Stimulated activated CD8-positive, alpha-beta memory T cell treated with anti-CD3 and anti-CD28 coated beads, Interleukin-15, amount 100 ng/mL, for 24 hours (primary cell): ENCODE measurements at regions not wholly inside any gene's neighbourhood (a gene's known extent, or its start where the extent isn't known, plus 50 kb on each side); places are given as distances from the start of the nearest gene placed in this dataset.
"Not testable (repeated sequence)": the region's sequence is repeated elsewhere in the genome, so short reads cannot be mapped to it uniquely, and the experiment has no call there.

ENCODE experiments used
- DNase-seq: peaks from one replicate; pipeline ENCODE4 v3.0.0-alpha.2; 2020; ENCODE audit warnings: low read depth

- no peak for DNase-seq
Measured at GRCh38 chr2:2896011-2896410, 481.6 kb downstream of the EIPR1 start.

- not testable (repeated sequence) for DNase-seq
Measured at GRCh38 chr2:2894011-2894410, 483.6 kb downstream of the EIPR1 start.

GRCh38 chr2:2892892-2893291, 484.7 kb downstream of the EIPR1 start:
- DNase-seq, result no peak

- no peak for DNase-seq
Measured at GRCh38 chr2:2892378-2892777, 485.2 kb downstream of the EIPR1 start.

DNA sequence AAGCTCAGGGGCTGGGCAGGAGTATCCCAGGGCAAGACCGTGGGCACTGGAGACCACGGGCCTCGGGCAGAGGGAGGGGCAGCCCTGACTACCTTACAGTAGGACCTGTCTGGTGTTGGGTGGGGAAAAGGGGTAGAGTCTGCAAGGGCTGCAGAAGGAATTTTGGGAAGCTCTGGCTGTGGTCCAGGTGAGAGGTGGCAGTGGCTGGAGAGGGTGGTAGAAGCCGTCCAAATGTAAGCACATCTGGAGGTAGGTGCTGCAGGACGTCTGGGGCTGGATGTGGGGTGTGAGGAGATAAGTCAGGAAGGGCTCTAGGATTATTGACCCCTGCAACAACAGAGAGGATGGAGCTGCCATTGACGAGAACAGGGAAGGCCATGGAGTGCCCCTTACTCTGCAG, 486.7 kb downstream of the EIPR1 start:
- DNase-seq, result no peak

DNA sequence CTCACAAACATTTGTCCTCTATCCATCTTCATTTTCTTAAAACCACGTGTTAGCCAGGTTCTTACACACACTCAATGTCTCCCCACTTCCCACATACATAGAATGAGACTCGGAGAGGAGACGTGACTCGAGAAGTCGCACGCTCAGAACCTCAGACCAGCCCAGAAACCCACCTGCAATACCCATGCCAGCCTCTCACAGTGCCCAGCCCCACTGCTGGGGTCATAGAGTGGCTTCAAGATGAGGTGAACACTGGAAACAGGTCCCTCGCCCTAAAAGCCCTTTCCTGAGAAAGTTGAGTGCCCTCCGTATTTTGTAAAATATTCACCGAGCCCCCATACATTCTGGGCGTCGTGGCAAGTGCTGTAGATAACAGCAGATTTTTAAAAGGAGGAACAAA, 487.4 kb downstream of the EIPR1 start:
- no peak for DNase-seq

- no peak for DNase-seq
Measured at GRCh38 chr2:2889646-2890045, 488.0 kb downstream of the EIPR1 start.

GRCh38 chr2:2889141-2889540, 488.5 kb downstream of the EIPR1 start:
- no peak for DNase-seq

DNA sequence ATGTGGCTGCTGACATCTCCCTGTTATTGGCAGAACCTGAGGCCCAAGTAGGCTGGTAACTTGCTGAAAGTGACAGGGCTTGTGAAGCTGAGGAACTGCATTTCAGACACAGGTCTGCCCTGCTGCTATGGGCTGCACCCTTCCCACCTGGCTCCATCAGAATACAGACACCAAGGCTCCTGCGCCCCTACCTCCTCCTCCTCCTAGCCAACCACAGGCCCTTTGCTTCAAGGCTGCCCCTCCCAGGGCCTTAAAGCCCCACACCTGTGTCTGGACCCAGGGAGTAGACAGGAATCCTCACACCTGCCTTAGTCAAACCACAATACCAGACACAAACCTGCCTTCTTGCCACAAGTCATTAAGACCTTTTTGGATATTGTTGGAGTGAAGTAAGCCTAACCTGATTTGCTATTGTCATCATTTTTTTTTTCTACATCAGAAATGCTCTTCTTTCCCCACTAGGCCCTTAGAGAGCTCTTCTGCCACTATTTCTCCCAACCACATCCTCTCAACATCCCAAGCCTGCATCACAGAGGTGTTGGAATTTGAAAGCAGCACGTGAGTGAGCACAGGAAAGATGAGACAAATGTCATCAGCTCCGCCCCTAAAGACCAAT, 489.7 kb downstream of the EIPR1 start:
- no peak for DNase-seq

GRCh38 chr2:2886922-2887321, 490.7 kb downstream of the EIPR1 start:
- DNase-seq, result no peak

GRCh38 chr2:2881499-2881898, 496.1 kb downstream of the EIPR1 start:
- no peak for DNase-seq

DNA sequence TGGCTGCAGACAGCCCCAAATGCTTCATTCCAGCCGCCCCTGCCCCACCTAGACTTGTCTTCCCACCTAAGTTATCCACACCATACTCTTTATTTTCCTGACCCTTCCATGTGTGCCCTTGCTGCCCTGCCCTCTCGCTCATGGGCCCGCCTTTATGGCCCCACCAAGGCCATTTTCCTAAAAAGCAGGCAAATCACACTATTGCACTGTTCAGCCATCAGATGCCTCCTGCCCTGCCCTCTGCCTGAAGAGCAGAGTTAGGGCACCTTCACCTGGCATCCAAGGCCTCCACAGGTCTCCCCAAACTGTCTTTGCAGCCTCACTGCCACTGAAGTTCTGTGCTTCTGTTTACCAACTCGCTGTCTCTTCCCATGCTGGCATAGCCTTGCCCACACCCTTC, 496.7 kb downstream of the EIPR1 start:
- no peak for DNase-seq

- no peak for DNase-seq
Measured at GRCh38 chr2:2879781-2880180, 497.8 kb downstream of the EIPR1 start.

DNA sequence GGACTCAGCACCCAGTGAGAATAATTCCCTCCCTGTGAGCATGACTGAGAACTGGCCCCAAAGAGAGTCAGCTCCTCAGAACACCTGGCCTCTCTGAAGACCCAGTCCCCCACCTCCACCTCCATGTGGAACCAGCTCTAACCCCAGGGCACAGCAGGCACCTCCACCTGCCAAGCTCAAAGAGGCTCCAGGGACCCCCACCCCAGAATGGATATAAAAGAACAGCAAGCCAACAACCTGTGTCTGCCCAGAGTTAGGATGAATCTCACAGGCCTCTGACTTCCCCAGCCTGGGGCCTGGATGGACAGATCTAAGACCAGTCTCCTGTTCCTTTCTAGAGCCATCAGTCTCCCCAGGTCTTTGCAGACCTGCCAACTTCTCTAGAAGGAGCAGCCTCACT, 498.5 kb downstream of the EIPR1 start:
- no peak for DNase-seq

GRCh38 chr2:2877427-2877826, 500.2 kb downstream of the EIPR1 start:
- no peak for DNase-seq

DNA sequence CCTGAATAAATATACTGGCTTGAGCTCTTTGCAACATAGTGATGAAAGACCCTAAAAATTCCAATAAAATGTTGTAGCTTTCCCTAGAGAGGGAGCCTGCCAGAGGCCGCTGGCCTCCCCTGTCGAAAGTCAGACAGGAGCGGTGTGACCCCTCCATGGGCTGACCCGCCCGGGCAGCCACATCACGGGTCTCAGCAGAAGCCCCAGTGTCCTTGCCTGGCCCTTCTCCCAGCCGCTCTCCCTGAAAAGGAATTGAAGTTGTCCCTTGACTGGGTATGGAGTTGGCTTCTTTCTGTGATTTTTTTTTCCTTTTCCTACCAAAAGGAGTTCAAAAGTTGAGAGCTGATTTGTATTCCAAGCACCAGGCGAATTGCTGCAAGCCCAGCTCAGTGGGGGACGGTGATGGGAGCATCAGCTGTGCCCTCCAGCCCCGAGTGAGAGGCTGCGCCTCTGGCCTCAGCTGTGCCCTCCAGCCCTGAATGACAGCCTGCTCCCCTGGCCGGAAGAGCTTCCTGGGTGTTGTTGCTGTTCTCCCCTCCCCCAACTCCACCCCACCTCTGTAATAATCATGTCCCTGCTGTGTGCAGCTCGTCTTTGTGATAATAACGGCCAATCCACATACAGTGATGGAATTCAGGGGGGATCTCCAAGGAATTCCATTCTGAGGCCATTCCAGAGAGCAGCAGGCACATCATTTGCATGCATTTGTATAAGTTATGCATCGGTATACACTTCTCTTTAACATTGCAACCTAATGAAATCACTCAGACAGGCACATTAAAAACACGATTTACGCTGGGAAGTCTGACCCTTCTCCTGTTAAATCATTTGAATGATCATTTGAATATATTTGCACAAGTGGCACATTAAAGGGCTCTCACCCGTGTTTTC, 501.0 kb downstream of the EIPR1 start:
- no peak for DNase-seq

- no peak for DNase-seq
Measured at GRCh38 chr2:2875831-2876230, 501.8 kb downstream of the EIPR1 start.

GRCh38 chr2:2875296-2875695, 502.3 kb downstream of the EIPR1 start:
- DNase-seq, result no peak

DNA sequence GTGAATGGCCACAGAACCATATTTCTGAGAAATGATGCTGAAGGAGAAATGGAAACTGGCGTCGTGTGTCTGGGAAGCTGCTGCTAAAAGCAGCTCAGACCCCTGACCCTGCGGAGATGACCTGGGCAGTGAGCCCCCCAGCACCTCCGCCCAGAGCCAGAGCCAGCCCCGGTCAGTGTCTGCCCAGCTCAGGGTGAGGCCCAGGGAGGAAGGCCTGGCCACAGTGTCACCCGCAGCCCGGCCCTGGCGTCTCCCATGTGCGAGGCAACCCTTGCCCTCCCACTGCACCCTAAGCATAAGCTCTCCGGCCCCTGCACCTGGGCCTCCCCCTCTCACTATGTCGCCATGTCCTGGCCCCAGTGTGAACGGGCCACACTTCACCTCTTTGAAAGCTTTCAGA, 502.8 kb downstream of the EIPR1 start:
- DNase-seq, result no peak

GRCh38 chr2:2874341-2874740, 503.3 kb downstream of the EIPR1 start:
- no peak for DNase-seq

- no peak for DNase-seq
Measured at GRCh38 chr2:2873450-2873811, 504.2 kb downstream of the EIPR1 start.

DNA sequence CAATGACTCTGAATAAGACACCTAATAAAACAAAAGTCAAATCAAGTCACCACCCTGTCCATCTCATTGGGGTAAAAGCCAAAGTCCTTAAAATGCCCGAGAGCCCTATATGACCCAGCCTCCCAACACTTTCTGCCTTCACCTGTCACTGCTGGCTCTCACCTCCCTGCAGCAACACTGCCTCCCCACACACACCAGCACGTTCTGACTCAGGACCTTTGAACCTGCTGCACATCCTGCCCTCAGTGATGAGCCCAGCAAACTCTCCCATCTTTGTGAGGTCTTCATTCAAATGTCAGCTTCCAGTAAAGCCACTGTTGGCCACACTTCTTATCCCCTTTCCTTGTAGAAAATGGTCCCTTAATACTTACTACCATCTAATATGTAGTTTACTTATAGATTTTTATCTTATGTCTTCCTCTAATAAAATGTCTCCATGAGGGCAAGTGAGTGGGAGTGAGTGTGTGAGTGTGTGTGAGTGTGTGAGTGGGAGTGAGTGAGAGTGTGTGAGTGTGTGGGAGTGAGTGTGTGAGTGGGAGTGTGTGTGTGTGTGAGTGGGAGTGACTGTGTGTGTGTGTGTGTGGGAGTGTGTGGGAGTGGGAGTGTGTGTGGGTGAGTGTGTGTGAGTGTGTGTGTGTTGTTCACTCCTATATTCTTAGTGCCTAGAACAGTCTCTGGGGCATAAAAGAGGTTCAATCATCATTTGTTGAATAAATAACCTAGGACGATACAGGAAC, 504.7 kb downstream of the EIPR1 start:
- DNase-seq, result no peak

GRCh38 chr2:2872309-2872617, 505.4 kb downstream of the EIPR1 start:
- no peak for DNase-seq
